HEK293 (cell line): ENCODE measurements at regions not wholly inside any gene's neighbourhood (a gene's known extent, or its start where the extent isn't known, plus 50 kb on each side); places are given as distances from the start of the nearest gene placed in this dataset.
A peak's percentile ranks its signal among the peaks of the same experiment; 100 is the strongest.

Source experiments
- CTCF ChIA-PET: fragments of 350-600 bp; formaldehyde crosslinking; extraction: SDS; loops from one replicate; lab custom pipeline; 2021; ENCODE audit warnings: antibody characterized with exemption; lab: Yijun Ruan, JAX
- POLR2A ChIA-PET: fragments of 300-600 bp; formaldehyde crosslinking; extraction: SDS; loops from one replicate; lab custom pipeline; 2020; ENCODE audit warnings: antibody characterized with exemption, inconsistent platforms; lab: Yijun Ruan, JAX
- H3K27ac ChIP-seq: fragments of 200-500 bp; sonication (Bioruptor generic); 2 replicates; pipeline ENCODE4 v1.5.1; 2014; ENCODE audit warnings: low read depth, low read length, control low read depth, inconsistent platforms; ENCODE audit errors: extremely low read depth
- H3K36me3 ChIP-seq, 2 experiments: fragments of 200-500 bp in 1 of 2; sonication (Bioruptor generic) in 1 of 2; 1 replicate in 1 of 2; 2 replicates in 1 of 2; pipeline ENCODE4 v1.5.1; 2014 to 2017; ENCODE audit warnings: inconsistent platforms in 2 of 2, low read length in 2 of 2; ENCODE audit not compliant: control insufficient read depth in 2 of 2, insufficient read depth in 1 of 2
- H3K4me1 ChIP-seq: fragments of 200-500 bp; sonication (Bioruptor generic); 2 replicates; pipeline ENCODE4 v1.5.1; 2014; ENCODE audit warnings: mild to moderate bottlenecking, low read length, inconsistent platforms; ENCODE audit not compliant: control insufficient read depth, insufficient read depth
- H3K4me3 ChIP-seq: 2 replicates; pipeline ENCODE4 v1.5.1; 2011; ENCODE audit warnings: low read depth, mild to moderate bottlenecking, control low read depth, low read length, moderate library complexity
- H3K9me3 ChIP-seq: fragments of 200-500 bp; sonication (Bioruptor generic); 2 replicates; pipeline ENCODE4 v1.5.1; 2014; ENCODE audit warnings: low read depth, low read length, inconsistent platforms; ENCODE audit not compliant: control insufficient read depth, insufficient read depth
- GLI2 ChIP-seq: fragments of 450-650 bp; formaldehyde crosslinking; IDR thresholded peaks from 2 replicates; pipeline ENCODE4; 2017; ENCODE audit warnings: missing biosample characterization, missing genetic modification characterization, low read depth, borderline replicate concordance
- HIC1 ChIP-seq: fragments of 450-650 bp; formaldehyde crosslinking; IDR thresholded peaks from 2 replicates; pipeline ENCODE4 v1.5.1; 2016; ENCODE audit warnings: missing biosample characterization, missing genetic modification characterization
- MYNN ChIP-seq: fragments of 450-650 bp; formaldehyde crosslinking; IDR thresholded peaks from 2 replicates; pipeline ENCODE4 v1.5.1; 2016; ENCODE audit warnings: missing biosample characterization, missing genetic modification characterization, borderline replicate concordance
- PRDM1 ChIP-seq: fragments of 450-650 bp; formaldehyde crosslinking; IDR thresholded peaks from 2 replicates; pipeline ENCODE4; 2016; ENCODE audit warnings: missing biosample characterization, missing genetic modification characterization
- TSHZ1 ChIP-seq: fragments of 450-650 bp; formaldehyde crosslinking; IDR thresholded peaks from 2 replicates; pipeline ENCODE4 v1.5.1; 2016; ENCODE audit warnings: missing biosample characterization, missing genetic modification characterization, borderline replicate concordance
- ZNF112 ChIP-seq: fragments of 450-650 bp; formaldehyde crosslinking; IDR thresholded peaks from 2 replicates; pipeline ENCODE4 v1.5.0; 2017; ENCODE audit warnings: missing biosample characterization, missing genetic modification characterization
- ZNF121 ChIP-seq: fragments of 450-650 bp; formaldehyde crosslinking; IDR thresholded peaks from 2 replicates; pipeline ENCODE4 v1.5.1; 2016; ENCODE audit warnings: missing biosample characterization, missing genetic modification characterization
- ZNF138 ChIP-seq: fragments of 450-650 bp; formaldehyde crosslinking; IDR thresholded peaks from 2 replicates; pipeline ENCODE4 v1.5.1; 2016; ENCODE audit warnings: missing biosample characterization, missing genetic modification characterization, borderline replicate concordance
- ZNF140 ChIP-seq: fragments of 450-650 bp; formaldehyde crosslinking; IDR thresholded peaks from 2 replicates; pipeline ENCODE4 v1.5.1; 2016; ENCODE audit warnings: missing biosample characterization, missing genetic modification characterization
- ZNF169 ChIP-seq: fragments of 450-650 bp; formaldehyde crosslinking; IDR thresholded peaks from 2 replicates; pipeline ENCODE4 v1.5.1; 2016; ENCODE audit warnings: missing biosample characterization, missing genetic modification characterization
- ZNF223 ChIP-seq: fragments of 450-650 bp; formaldehyde crosslinking; IDR thresholded peaks from 2 replicates; pipeline ENCODE4 v1.5.1; 2016; ENCODE audit warnings: missing biosample characterization, missing genetic modification characterization
- ZNF426 ChIP-seq: fragments of 450-650 bp; formaldehyde crosslinking; IDR thresholded peaks from 2 replicates; pipeline ENCODE4 v1.5.1; 2017; ENCODE audit warnings: missing biosample characterization, missing genetic modification characterization, mild to moderate bottlenecking, inconsistent platforms, moderate library complexity
- ZNF513 ChIP-seq: fragments of 450-650 bp; IDR thresholded peaks from 2 replicates; pipeline ENCODE4 v1.5.1; 2018; ENCODE audit warnings: missing biosample characterization, missing genetic modification characterization
- ZNF580 ChIP-seq: fragments of 450-650 bp; formaldehyde crosslinking; IDR thresholded peaks from 2 replicates; pipeline ENCODE4 v1.5.1; 2016; ENCODE audit warnings: missing biosample characterization, missing genetic modification characterization
- ZNF585B ChIP-seq: fragments of 450-650 bp; formaldehyde crosslinking; IDR thresholded peaks from 2 replicates; pipeline ENCODE4 v1.5.1; 2016; ENCODE audit warnings: missing biosample characterization, missing genetic modification characterization
- ZNF747 ChIP-seq: fragments of 450-650 bp; formaldehyde crosslinking; IDR thresholded peaks from 2 replicates; pipeline ENCODE4 v1.5.1; 2016; ENCODE audit warnings: missing biosample characterization, missing genetic modification characterization
- ZNF843 ChIP-seq: fragments of 450-650 bp; formaldehyde crosslinking; IDR thresholded peaks from 2 replicates; pipeline ENCODE4 v1.5.1; 2016; ENCODE audit warnings: missing biosample characterization, missing genetic modification characterization

GRCh38 chr10:57786331-57786730 lies 481.4 kb downstream of the IPMK start (continued):
- TF ChIP-seq ZNF747 (tag by site-specific recombination) (no peak), ZNF513 (no peak), TSHZ1 (tag by site-specific recombination) (no peak), ZNF426 (tag by site-specific recombination) (no peak)

GRCh38 chr10:57785546-57785945 lies 482.1 kb downstream of the IPMK start:
- Histone ChIP-seq H3K4me1 (no peaks in the 10 kb centered on the region), H3K9me3 (no peaks in the 10 kb centered on the region), H3K36me3 (no peaks in the 10 kb centered on the region), H3K4me3 (no peak overlapping the region), H3K27ac (no peak overlapping the region)
- POLR2A ChIA-PET, result no interaction called here
- CTCF ChIA-PET, result no interaction called here
- TF ChIP-seq ZNF140 (tag by site-specific recombination), result no peak
- no peak for TF ChIP-seq ZNF843 (tag by site-specific recombination)
- TF ChIP-seq, all 188 proteins: peak for 0

- Histone ChIP-seq H3K36me3 (no peaks in the 10 kb centered on the region), H3K27ac (no peak overlapping the region), H3K4me1 (no peaks in the 10 kb centered on the region), H3K9me3 (no peaks in the 10 kb centered on the region)
- ChIA-PET POLR2A (no interaction called here), CTCF (no interaction called here)
- no peak for TF ChIP-seq MYNN (tag by site-specific recombination)
- TF ChIP-seq, all 188 proteins: peak for 0
- H3K4me3 ChIP-seq, result no peak overlapping the region
Measured at GRCh38 chr10:57785068-57785467, 482.6 kb downstream of the IPMK start.

GRCh38 chr10:57776688-57777432 lies 490.8 kb downstream of the IPMK start:
- H3K4me3 ChIP-seq, result no peak overlapping the region
- ChIA-PET CTCF (no interaction called here), POLR2A (no interaction called here)
- no peaks in the 10 kb centered on the region for H3K4me1 ChIP-seq
- H3K36me3 ChIP-seq, result no peaks in the 10 kb centered on the region
- H3K27ac ChIP-seq, result no peak overlapping the region
- TF ChIP-seq ZNF223 (tag by site-specific recombination) (no peak), ZNF585B (tag by site-specific recombination) (peak; percentile 76)
- H3K9me3 ChIP-seq, result no peaks in the 10 kb centered on the region

- no peak overlapping the region for H3K27ac ChIP-seq
- POLR2A ChIA-PET, result no interaction called here
- no peak for TF ChIP-seq GLI2 (tag by site-specific recombination)
- no peak for TF ChIP-seq ZNF580 (tag by site-specific recombination)
- no peak for TF ChIP-seq HIC1 (tag by site-specific recombination)
- TF ChIP-seq ZNF169 (tag by site-specific recombination), result no peak
- no peak for TF ChIP-seq PRDM1 (tag by site-specific recombination)
- no peak for TF ChIP-seq ZNF121 (tag by site-specific recombination)
- no peak for TF ChIP-seq ZNF112 (tag by site-specific recombination)
- no peak for TF ChIP-seq ZNF138
- TF ChIP-seq, all 188 proteins: peak for 0
- H3K4me3 ChIP-seq, result no peak overlapping the region
- CTCF ChIA-PET, result interaction anchor here (0.5 kb wide), 1 partner anchor 325 kb away, joined by 3 read pairs; no protein-coding TSS in a partner anchor
- H3K9me3 ChIP-seq, result no peaks in the 10 kb centered on the region
- H3K4me1 ChIP-seq, result no peaks in the 10 kb centered on the region
- no peaks in the 10 kb centered on the region for H3K36me3 ChIP-seq
Measured at GRCh38 chr10:57775250-57775649, 492.4 kb downstream of the IPMK start.
